Loucy (cell line): ENCODE measurements at regions not wholly inside any gene's neighbourhood (a gene's known extent, or its start where the extent isn't known, plus 50 kb on each side); places are given as distances from the start of the nearest gene placed in this dataset.

Experiments used
- H2AFZ ChIP-seq: fragments of 200-600 bp; sonication (generic); 2 replicates; pipeline ENCODE4 v1.6.0; 2016; ENCODE audit warnings: antibody characterized with exemption, mild to moderate bottlenecking, low read length, moderate library complexity
- H3F3A ChIP-seq: fragments of 200-600 bp; 2 replicates; pipeline ENCODE4 v1.6.0; 2016; ENCODE audit warnings: antibody characterized with exemption, low read depth, mild to moderate bottlenecking
- H3K27me3 ChIP-seq: fragments of 200-600 bp; sonication (generic); 2 replicates; pipeline ENCODE4 v1.6.1; 2014; ENCODE audit warnings: low read length, mild to moderate bottlenecking; ENCODE audit not compliant: insufficient read depth, poor library complexity, severe bottlenecking
- H3K36me3 ChIP-seq: fragments of 200-600 bp; sonication (generic); 2 replicates; pipeline ENCODE4 v1.6.1; 2016; ENCODE audit warnings: low read length; ENCODE audit not compliant: insufficient read depth
- H3K4me1 ChIP-seq: fragments of 200-600 bp; sonication (generic); 2 replicates; pipeline ENCODE4 v1.5.1; 2014; ENCODE audit warnings: low read length, mild to moderate bottlenecking; ENCODE audit not compliant: insufficient read depth, poor library complexity, severe bottlenecking
- H3K4me2 ChIP-seq: fragments of 200-600 bp; sonication (generic); 2 replicates; pipeline ENCODE4 v1.6.0; 2014; ENCODE audit warnings: antibody characterized with exemption, low read length, low read depth, mild to moderate bottlenecking; ENCODE audit not compliant: poor library complexity, severe bottlenecking
- H3K4me3 ChIP-seq: fragments of 200-600 bp; sonication (generic); 2 replicates; pipeline ENCODE4 v1.5.1; 2014; ENCODE audit warnings: low read length, mild to moderate bottlenecking, mixed read lengths; ENCODE audit not compliant: poor library complexity, severe bottlenecking
- H3K79me2 ChIP-seq: fragments of 200-600 bp; sonication (generic); 2 replicates; pipeline ENCODE4 v1.6.1; 2014; ENCODE audit warnings: low read length; ENCODE audit not compliant: insufficient read depth
- H3K9ac ChIP-seq: fragments of 200-600 bp; sonication (generic); 2 replicates; pipeline ENCODE4 v1.6.0; 2014; ENCODE audit warnings: mild to moderate bottlenecking, low read depth, low read length, moderate library complexity; ENCODE audit not compliant: poor library complexity, severe bottlenecking
- H3K9me2 ChIP-seq: fragments of 200-600 bp; sonication (generic); replicated peaks from 2 replicates; pipeline ENCODE4 v1.6.1; 2016; ENCODE audit warnings: low read depth, low read length, mixed read lengths
- H3K9me3 ChIP-seq: fragments of 200-600 bp; sonication (generic); 2 replicates; pipeline ENCODE4 v1.6.1; 2014; ENCODE audit warnings: mild to moderate bottlenecking, antibody characterized with exemption, low read length, low read depth; ENCODE audit not compliant: insufficient read depth
- H4K20me1 ChIP-seq: fragments of 200-600 bp; sonication (generic); 2 replicates; pipeline ENCODE4 v1.6.0; 2014; ENCODE audit warnings: antibody characterized with exemption, low read length, mild to moderate bottlenecking; ENCODE audit not compliant: insufficient read depth, poor library complexity, severe bottlenecking
- EZH2phosphoT487 ChIP-seq: fragments of 200-600 bp; IDR thresholded peaks from 2 replicates; pipeline ENCODE4 v1.6.1; 2018; ENCODE audit warnings: antibody characterized with exemption, mild to moderate bottlenecking, moderate library complexity, borderline replicate concordance
- TF ChIP-seq, protein P1 (sequence below): fragments of 200-600 bp; sonication (generic); conservative IDR thresholded peaks from 2 replicates; pipeline ENCODE4 v1.5.1; 2014; ENCODE audit warnings: mild to moderate bottlenecking, antibody characterized with exemption, low read length

- H3K9me3 ChIP-seq: no peaks in the 10 kb centered on the region
- 0 out of 2 replicates have a peak, but pooled peaks cover 4% of the 10 kb centered on the region for H3K9me2 ChIP-seq
- no peaks in the 10 kb centered on the region for H3F3A ChIP-seq
- H4K20me1 ChIP-seq: no peaks in the 10 kb centered on the region
- TF ChIP-seq, protein P1, sequence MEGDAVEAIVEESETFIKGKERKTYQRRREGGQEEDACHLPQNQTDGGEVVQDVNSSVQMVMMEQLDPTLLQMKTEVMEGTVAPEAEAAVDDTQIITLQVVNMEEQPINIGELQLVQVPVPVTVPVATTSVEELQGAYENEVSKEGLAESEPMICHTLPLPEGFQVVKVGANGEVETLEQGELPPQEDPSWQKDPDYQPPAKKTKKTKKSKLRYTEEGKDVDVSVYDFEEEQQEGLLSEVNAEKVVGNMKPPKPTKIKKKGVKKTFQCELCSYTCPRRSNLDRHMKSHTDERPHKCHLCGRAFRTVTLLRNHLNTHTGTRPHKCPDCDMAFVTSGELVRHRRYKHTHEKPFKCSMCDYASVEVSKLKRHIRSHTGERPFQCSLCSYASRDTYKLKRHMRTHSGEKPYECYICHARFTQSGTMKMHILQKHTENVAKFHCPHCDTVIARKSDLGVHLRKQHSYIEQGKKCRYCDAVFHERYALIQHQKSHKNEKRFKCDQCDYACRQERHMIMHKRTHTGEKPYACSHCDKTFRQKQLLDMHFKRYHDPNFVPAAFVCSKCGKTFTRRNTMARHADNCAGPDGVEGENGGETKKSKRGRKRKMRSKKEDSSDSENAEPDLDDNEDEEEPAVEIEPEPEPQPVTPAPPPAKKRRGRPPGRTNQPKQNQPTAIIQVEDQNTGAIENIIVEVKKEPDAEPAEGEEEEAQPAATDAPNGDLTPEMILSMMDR: no peak
- H3K27me3 ChIP-seq: no peaks in the 10 kb centered on the region
- no peaks in the 10 kb centered on the region for H3K36me3 ChIP-seq
- H3K4me3 ChIP-seq: no peak overlapping the region
- H3K4me2 ChIP-seq: no peak overlapping the region
- H2AFZ ChIP-seq: no peak overlapping the region
- no peak overlapping the region for H3K9ac ChIP-seq
- H3K79me2 ChIP-seq: no peaks in the 10 kb centered on the region
- H3K4me1 ChIP-seq: no peaks in the 10 kb centered on the region
These were observed 72.1 kb upstream of the SPACA1 start for GRCh38 chr6:87975561-87975960.

DNA sequence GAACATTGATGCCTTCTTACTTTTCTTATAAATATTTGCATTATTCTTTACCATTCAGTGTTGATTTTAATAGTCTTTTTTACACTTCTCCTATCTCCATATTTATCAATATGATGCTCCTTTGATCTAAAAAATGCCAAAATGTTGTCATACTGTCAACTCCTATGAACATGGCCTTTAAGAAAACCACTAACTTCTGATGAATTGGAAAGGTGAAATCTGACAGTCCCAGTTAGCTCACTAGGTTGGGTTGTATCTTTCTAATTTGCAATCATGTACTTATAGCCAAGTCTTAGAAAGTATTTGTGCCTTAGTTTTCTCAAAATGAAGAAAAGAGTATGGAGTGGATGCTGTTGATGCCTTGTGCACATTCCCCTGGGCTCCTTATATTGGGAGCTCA, 75.4 kb upstream of the SPACA1 start:
- no peaks in the 10 kb centered on the region for H3K36me3 ChIP-seq
- no peak overlapping the region for H2AFZ ChIP-seq
- no peaks in the 10 kb centered on the region for H3K27me3 ChIP-seq
- TF ChIP-seq, protein P1: no peak
- no peak for TF ChIP-seq EZH2phosphoT487
- H3F3A ChIP-seq: no peaks in the 10 kb centered on the region
- H4K20me1 ChIP-seq: no peaks in the 10 kb centered on the region
- no peaks in the 10 kb centered on the region for H3K4me1 ChIP-seq
- H3K9me3 ChIP-seq: no peaks in the 10 kb centered on the region
- no peak overlapping the region for H3K4me2 ChIP-seq
- H3K9me2 ChIP-seq: 0 out of 2 replicates have a peak, but pooled peaks cover under 1% of the 10 kb centered on the region
- H3K4me3 ChIP-seq: no peak overlapping the region
- no peaks in the 10 kb centered on the region for H3K79me2 ChIP-seq
- no peak overlapping the region for H3K9ac ChIP-seq

DNA sequence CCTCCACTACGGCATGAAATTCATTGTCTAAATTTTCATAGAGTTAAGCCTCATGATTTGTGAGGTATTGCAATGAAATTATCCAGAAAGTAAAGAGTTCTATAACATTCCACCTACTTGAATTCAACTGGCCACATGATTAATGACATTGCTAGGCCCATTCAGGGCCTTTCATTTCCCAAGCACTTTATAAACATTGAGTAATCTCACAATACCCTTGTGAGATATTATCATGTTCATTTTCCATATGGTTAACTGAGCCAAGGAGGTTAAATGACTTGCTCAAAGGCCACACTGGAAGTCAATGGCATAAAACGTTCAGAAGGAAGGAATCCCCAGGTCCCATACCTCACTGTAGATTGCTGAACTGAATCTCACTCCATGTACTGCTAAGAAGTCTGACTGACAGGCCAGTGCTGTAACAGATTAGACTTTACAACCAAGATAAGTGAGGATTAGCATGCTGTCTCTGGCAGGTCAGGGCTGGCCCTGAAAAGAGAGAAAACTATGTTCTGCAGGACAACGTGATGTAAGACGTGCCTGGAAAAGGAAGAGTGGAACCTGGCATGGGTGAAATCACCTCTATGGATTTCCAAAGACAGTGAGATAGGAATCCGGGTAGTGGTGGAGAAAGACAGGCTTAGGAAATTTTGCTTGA, 75.9 kb upstream of the SPACA1 start:
- H3K36me3 ChIP-seq: no peaks in the 10 kb centered on the region
- no peaks in the 10 kb centered on the region for H4K20me1 ChIP-seq
- H3K9me3 ChIP-seq: no peaks in the 10 kb centered on the region
- no peak overlapping the region for H3K4me2 ChIP-seq
- H3K4me3 ChIP-seq: no peak overlapping the region
- no peaks in the 10 kb centered on the region for H3K4me1 ChIP-seq
- H2AFZ ChIP-seq: no peak overlapping the region
- H3K9ac ChIP-seq: no peak overlapping the region
- no peaks in the 10 kb centered on the region for H3F3A ChIP-seq
- no peaks in the 10 kb centered on the region for H3K79me2 ChIP-seq
- H3K27me3 ChIP-seq: no peaks in the 10 kb centered on the region
- TF ChIP-seq, protein P1: no peak
- no peak for TF ChIP-seq EZH2phosphoT487
- H3K9me2 ChIP-seq: no peaks in the 10 kb centered on the region
